Activated CD4-positive, alpha-beta T cell treated with anti-CD3 and anti-CD28 coated beads, Interleukin-2, amount 50 U/mL, for 4 hours (primary cell): ENCODE measurements at regions not wholly inside any gene's neighbourhood (a gene's known extent, or its start where the extent isn't known, plus 50 kb on each side); places are given as distances from the start of the nearest gene placed in this dataset.

Source experiments
- DNase-seq, 2 experiments: peaks; one replicate each; pipeline ENCODE4 v3.0.0-alpha.2; 2020

DNA sequence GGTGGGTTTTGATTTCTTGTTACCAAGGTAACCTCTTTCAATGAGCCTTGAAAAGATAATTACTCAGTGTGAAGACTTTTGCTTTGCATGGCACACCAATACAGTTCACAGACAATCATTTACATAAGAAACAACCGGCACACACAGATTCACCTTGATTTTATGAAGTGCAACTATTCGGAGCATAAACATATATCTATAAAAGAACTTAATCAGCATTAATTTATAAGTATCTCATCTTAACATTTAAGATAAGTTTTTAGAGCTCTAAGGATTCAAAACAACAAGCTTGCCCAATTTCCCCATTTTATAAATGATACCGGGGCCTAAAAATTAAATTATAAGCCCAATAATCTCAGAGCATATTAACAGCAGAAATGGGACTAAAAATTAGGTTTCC lies 85.9 kb upstream of the PCSK2 start:
- DNase-seq = no peak

DNA sequence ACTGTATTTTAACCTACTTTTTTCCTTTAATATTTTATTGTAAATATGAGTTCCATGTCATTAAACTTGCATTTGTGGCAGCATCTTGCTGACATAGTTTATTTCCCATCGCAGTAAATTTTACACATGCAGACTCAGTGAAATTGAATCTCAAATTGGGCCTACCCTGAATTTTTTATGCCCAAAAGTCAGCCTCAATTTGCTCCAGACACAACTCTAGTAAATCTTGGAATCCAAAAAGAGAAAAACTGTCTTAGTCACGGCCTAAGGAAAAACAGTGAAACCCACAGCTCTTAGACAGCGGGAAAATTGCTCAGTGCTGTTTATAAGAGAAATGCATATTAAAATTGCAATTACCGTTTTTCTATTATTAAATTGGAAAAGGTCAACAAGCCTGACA lies 85.3 kb upstream of the PCSK2 start:
- DNase-seq = no peak

- no peak for DNase-seq
Observed at GRCh38 chr20:17142666-17143065, 84.2 kb upstream of the PCSK2 start.

GRCh38 chr20:17150858-17151257 lies 76.0 kb upstream of the PCSK2 start:
- no peak for DNase-seq

- DNase-seq = no peak
Observed at GRCh38 chr20:17155401-17155800, 71.4 kb upstream of the PCSK2 start.

DNA sequence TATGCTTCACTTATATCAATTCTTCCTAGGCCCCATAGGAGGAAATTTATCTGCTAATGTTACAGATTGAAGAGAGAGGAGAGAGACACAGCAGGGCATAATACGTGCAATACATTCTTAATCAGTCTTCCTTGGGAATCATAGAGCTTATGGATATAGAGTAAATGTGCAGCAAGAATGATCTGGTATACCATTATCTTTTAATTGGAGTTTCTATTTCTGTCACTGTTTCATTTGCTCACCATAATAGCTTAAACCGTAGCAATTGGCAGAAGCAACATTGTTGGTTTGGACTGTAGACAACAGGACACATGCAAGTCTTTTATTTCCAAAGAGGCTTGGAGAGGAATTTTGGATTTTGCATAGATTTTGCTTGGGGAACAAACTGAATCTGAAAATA lies 68.1 kb upstream of the PCSK2 start:
- DNase-seq = no peak

- no peak for DNase-seq
Observed at GRCh38 chr20:17161673-17162481, 65.0 kb upstream of the PCSK2 start.

- DNase-seq = no peak
Observed at GRCh38 chr20:17168026-17168612, 58.7 kb upstream of the PCSK2 start.

- no peak for DNase-seq
Observed at GRCh38 chr20:17169585-17170136, 57.2 kb upstream of the PCSK2 start.

DNA sequence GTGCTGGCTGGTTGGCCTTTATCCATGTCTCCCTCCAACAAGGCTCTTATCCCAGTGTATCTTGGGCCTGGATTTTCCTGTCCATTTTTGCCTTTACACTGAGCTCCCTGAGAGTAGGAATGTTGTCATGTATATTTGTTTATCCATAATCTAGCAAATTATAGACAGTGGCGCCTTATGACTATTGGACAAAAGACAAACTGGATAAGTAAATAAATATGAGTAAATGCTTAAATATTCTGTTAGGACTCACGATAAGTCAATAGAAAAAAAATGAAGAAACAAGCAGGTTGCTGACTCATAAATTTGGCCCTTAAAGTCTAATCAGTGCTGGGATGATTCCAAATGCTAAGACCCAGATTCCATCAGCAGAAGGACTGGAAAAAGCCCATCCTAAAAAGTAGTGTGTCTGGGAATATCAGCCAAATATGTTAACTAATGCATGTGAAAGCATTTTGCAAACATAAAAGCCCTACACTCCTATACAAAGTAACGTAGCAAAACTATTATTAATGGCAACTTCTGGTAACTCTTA lies 55.0 kb upstream of the PCSK2 start:
- no peak for DNase-seq

DNA sequence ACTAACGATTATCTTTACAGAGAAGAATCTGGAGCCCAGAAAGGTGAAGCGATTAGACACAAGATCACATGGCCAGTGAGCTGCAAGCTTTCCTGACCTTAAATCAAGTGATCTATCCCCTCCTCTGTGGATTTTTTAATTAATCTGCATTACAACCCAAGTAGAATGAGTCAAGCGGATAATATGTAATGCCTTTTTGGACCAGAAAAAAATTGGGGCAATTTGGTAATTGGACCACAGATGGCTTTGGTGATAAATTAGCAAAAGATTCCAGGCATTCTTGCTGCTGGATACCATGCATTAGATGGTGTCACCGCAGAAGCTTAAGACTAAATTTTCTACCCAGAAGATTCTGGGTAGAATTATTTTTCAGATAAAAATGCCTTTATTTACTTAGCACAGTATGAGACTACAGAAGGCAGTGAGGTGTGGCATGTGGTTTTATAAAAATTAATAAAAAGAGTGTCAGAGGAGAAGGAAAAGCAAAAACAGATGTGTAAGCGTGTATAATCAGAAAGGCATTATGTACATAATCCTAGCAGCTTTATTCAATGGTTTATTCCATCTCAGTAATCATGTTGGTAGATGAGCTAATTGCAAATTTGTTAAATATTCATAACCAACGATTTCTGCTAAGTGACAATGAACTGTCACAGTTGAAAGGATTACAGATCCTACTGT lies 53.9 kb upstream of the PCSK2 start:
- no peak for DNase-seq
